HG03439 (cell line): ENCODE measurements at regions not wholly inside any gene's neighbourhood (a gene's known extent, or its start where the extent isn't known, plus 50 kb on each side); places are given as distances from the start of the nearest gene placed in this dataset.

Source experiments
- ATAC-seq: cut with Tn5 transposase; IDR thresholded peaks from one replicate; pipeline ENCODE4 v1.9.1; 2021; ENCODE audit warnings: mild to moderate bottlenecking, moderate library complexity; ENCODE audit not compliant: unreplicated experiment

- no peak for ATAC-seq
These were observed 739.6 kb upstream of the CXADR start for GRCh38 chr21:16773206-16773605.

DNA sequence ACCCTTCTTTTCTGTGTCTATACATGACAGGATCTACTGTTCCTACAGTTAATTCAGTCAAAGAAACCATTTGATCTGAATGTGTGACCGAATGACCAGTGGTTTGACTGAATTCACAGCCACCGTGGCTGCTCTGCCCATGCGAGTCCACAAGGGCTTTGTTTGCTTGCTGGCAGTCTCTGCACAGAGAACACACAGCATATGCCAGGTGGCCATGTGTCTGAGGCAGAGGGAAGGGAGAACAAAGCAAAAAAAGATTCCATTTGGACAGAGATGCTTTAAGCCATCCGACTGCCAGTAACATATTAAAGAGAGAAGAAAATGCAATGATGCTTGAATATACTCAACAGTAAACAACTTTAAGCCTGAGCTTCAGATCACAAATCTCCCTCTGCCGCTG, 737.8 kb upstream of the CXADR start:
- ATAC-seq: no peak

- ATAC-seq: no peak
These were observed 735.7 kb upstream of the CXADR start for GRCh38 chr21:16777041-16777720.

- ATAC-seq: no peak
These were observed 724.3 kb upstream of the CXADR start for GRCh38 chr21:16788584-16788983.

DNA sequence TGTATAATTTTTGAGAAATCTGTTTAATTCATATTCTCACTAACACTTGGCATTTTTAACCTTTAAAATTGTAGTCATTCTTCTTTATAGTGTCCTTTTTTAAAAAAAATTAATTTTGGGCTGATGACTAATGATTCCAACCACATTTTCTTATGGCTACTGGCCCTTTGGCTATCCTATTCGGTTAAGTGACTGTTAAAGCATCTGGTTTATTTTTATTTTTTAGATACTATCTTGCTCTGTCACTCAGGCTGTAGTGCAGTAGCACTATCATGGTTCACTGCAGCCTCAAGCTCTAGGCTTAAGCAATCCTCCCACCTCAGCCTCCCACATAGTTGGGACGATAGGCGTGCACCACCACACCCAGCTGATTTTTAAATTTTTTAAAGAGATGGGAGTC, 723.2 kb upstream of the CXADR start:
- no peak for ATAC-seq

- no peak for ATAC-seq
These were observed 720.7 kb upstream of the CXADR start for GRCh38 chr21:16792101-16792500.

DNA sequence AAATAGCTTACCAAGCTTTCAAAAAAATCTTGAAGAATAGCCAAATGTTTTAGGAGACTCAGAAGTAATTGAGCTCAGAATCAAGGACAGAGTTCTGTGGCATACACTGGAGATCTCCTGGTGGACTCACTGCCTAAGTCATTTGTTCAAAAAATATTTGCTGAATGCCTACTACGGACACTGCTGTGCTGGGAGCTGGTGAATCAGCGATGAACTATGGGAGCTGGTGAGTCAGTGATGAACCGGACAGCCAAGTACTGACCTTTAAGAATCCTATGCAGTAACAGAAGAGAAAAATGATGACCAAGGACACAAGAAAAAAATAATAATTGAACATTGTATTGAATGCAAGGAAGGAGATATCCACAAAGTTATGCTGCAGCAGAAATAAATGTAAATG, 717.9 kb upstream of the CXADR start:
- ATAC-seq: no peak

- ATAC-seq: no peak
These were observed 716.1 kb upstream of the CXADR start for GRCh38 chr21:16796776-16797175.

- ATAC-seq: no peak
These were observed 715.3 kb upstream of the CXADR start for GRCh38 chr21:16797540-16797939.

DNA sequence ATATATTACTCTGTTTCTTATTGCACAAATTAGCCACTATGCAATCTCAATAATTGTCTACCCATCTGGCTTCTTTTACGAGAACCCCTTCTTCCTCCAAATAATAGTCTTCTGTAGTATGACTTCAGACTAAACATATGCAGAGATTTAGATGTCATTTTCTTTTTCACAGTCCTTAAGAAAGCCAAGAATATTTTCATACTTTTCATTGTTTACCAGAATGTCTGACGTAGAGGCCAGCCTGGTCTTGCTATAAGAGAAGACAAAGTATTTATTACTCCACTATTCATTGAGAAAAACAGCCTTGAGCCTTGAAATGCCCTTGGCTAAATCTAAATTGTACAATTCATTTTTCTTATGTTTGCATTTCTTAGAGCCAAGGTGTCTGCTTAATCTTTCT, 714.9 kb upstream of the CXADR start:
- ATAC-seq: no peak

DNA sequence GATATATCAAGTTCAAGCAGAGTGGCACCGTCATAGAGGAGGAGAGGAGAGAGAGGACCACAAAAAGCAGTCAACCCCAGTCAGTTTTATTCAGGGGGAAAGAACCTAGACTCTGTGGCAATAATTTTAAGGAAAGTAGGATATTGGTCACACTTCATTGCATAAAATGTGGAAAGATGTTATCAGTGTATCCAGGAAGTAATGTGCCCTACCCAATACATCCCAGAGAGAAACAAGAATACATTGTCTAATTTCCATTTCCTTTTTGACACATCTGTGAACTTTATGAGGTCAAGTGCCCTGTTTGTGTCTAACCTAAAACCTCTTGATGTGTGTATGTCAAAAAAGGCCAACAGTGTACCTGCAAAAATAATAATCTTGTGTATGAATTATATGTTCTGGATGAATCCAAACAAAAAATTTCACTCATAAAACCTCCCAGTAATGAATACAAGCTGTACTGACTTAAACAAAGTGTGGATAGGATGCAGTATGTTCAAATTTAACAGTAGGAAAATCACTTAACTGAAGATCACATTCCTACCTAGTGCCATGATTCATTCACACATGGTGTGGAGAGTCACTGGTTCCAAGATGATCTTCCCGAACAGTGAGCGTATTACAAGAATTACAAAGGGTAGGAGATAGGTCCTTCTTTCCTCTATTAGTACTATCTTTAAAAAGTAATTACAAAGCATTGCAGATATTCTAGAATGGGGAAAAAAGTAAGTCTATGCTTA, 712.1 kb upstream of the CXADR start:
- no peak for ATAC-seq

- ATAC-seq: no peak
These were observed 701.8 kb upstream of the CXADR start for GRCh38 chr21:16811011-16811410.

GRCh38 chr21:16811970-16812369, 700.9 kb upstream of the CXADR start:
- no peak for ATAC-seq

DNA sequence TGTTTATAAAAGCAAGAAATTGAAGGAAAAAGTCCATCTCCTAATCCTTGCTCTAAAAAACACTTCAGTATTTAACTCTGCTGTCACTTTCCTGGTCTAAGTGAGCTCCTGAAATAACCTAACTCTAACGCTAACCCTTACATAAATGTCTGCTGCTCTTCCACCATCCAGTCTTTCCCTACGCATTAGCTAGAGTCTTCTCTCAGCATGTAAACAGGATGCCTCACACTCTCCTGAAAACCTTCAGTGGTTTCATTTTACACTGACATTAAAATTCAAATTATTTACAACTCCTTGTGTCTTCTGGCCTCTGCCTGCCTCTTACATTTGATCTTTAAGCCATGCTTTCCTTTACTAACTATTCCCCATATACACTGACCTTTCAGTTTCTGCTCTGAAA, 697.6 kb upstream of the CXADR start:
- ATAC-seq: no peak

DNA sequence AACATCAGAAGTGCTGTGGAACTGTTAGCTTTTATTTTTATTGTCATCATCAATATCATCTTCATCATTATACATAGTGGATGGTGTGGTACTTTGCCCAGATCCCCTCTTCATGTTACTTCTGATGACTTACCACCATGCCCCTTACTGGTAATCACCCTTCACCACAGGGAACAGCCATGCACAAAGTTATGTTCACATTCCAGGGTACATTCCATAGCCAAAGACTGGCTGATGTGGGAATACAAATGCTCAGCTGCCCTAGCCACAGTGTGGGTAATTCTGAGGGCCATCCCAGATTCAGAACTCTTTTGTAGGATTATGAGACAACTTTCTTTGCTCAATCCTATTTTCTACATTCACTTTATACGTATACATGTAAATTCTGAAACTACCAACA, 691.3 kb upstream of the CXADR start:
- no peak for ATAC-seq

GRCh38 chr21:16829532-16829931, 683.3 kb upstream of the CXADR start:
- ATAC-seq: no peak

DNA sequence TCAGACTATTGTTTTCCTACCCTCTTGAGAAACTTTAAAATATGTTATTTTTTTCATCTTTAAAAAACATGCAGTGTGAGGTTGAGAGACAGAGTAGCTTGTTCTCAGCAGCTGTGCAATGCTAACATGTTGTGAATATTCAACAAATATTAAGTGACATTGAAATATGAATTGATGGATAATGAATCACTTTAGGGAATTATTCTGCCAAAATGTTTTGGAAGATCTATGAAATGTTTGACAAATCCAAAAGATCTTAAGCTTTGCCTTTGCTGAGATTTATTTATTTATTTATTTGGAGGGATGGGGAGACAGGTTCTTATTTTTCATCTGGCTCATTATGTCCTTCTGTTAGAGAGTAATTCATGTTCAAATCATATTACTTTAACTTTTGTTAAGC, 680.1 kb upstream of the CXADR start:
- ATAC-seq: no peak

DNA sequence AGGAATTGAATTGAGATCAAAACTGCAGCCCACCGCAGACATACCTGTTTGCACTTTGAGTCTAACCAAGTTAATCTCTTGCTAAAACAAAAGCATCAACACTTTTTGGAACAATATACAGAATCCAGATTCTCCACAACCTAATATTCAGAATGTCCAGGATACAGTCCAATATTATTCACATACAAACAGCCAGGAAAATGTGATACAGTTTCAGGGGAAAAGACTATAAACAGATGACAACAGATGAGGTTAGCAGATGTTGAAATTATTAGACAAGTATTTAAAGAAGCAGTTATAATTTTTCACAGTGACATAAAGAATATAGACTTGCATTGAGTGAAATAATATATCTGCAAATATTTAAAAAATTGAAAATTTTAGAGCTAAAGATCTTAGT, 678.1 kb upstream of the CXADR start:
- no peak for ATAC-seq

DNA sequence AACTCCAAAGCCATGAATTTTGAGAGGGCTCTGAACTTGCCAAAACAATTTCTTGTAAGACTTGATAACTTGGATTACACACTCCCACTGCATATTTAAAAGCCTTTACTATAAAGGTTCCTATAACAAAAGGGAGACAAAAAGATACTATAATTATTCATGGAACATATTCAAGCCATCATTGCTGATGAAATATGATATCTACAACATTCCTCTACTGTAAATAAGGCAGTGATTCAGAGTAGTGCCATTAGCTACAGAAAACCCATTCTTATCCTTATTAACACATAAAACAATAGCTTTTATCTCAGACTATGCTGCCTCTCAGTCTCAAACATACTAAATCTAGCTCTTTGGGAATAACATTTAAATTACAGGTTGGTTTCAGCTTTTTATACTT, 675.5 kb upstream of the CXADR start:
- ATAC-seq: no peak

- ATAC-seq: no peak
These were observed 675.1 kb upstream of the CXADR start for GRCh38 chr21:16837721-16838120.

DNA sequence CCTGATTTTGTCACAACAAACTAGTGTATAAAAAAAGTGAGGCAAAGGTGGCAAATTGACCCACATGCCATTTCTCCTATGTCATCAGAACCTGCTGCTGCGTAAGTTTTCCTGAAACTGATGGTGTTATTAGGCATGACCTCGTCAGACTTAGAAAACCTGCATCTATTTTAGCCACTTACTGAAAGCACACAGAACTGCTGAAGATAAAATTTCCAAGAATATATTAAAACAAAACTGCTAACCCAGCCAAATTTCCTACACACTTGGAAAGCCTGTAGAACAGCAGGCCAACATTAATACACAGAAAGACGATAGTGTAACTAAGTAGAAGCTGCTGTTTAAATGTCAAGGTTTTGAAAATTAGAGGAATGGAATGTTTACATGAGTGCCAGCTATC, 674.5 kb upstream of the CXADR start:
- ATAC-seq: no peak

DNA sequence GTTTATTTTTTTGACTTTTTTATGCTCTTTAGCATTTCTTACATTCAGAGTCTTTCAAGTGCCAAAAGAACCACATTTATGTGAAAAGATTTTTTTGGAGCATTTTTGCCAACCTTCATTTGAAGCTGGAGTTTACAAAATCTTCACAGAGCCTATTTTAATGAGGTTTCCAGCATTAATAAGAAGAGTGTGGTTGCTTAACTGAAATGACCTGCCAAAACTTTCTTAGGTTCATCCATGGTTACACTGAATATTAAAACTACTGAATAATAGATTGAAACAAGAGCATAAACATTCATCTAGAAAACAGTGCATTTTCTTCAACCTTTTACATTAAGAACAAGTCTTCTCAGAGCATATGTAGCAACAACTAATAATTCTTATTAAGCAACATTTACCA, 672.3 kb upstream of the CXADR start:
- no peak for ATAC-seq
